ENCODE measurements at regions not wholly inside any gene's neighbourhood (a gene's known extent, or its start where the extent isn't known, plus 50 kb on each side); places are given as distances from the start of the nearest gene placed in this dataset.

- TF ChIP-seq EZH2phosphoT487 (IDR thresholded peaks at IDR 0.05; ENCODE audit: borderline replicate concordance, low read length) (no peak), EZH2 (IDR thresholded peaks at IDR 0.05; ENCODE audit: low read length, unreplicated experiment) (no peak)
- TF ChIP-seq, protein P1, sequence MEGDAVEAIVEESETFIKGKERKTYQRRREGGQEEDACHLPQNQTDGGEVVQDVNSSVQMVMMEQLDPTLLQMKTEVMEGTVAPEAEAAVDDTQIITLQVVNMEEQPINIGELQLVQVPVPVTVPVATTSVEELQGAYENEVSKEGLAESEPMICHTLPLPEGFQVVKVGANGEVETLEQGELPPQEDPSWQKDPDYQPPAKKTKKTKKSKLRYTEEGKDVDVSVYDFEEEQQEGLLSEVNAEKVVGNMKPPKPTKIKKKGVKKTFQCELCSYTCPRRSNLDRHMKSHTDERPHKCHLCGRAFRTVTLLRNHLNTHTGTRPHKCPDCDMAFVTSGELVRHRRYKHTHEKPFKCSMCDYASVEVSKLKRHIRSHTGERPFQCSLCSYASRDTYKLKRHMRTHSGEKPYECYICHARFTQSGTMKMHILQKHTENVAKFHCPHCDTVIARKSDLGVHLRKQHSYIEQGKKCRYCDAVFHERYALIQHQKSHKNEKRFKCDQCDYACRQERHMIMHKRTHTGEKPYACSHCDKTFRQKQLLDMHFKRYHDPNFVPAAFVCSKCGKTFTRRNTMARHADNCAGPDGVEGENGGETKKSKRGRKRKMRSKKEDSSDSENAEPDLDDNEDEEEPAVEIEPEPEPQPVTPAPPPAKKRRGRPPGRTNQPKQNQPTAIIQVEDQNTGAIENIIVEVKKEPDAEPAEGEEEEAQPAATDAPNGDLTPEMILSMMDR (conservative IDR thresholded peaks at IDR 0.05; ENCODE audit: low read depth, low read length) = no peak
- no peaks in the 10 kb centered on the region for H3K9me3 ChIP-seq (ENCODE audit: low read length)
- H3K4me2 ChIP-seq (ENCODE audit: low read length) = no peak overlapping the region
- H3K9ac ChIP-seq (ENCODE audit: low read length) = no peak overlapping the region
- no peak for DNase-seq
- no peak for ATAC-seq
- H3K36me3 ChIP-seq (ENCODE audit: low read depth, low read length) = no peaks in the 10 kb centered on the region
- intact Hi-C loops (cut with micrococcal nuclease) = no loop called here
- H2AFZ ChIP-seq (ENCODE audit: low read length) = no peak overlapping the region
- H3K4me3 ChIP-seq (ENCODE audit: low read length) = no peak overlapping the region
- H3K9me2 ChIP-seq (replicated peaks; ENCODE audit: low read length) = no peaks in the 10 kb centered on the region
- no peaks in the 10 kb centered on the region for H3K27me3 ChIP-seq (ENCODE audit: low read length)
- no peaks in the 10 kb centered on the region for H3K79me2 ChIP-seq (ENCODE audit: low read length)
- H3K27ac ChIP-seq (ENCODE audit: low read length) = no peak overlapping the region
- BruUV-seq (replicated peaks) = no TSS peak
- CTCF ChIA-PET = no interaction called here
- H4K20me1 ChIP-seq (ENCODE audit: low read length) = no peaks in the 10 kb centered on the region
- POLR2A ChIA-PET (ENCODE audit: unreplicated experiment) = no interaction called here
- H3K4me1 ChIP-seq (ENCODE audit: insufficient read depth, low read length) = no peaks in the 10 kb centered on the region
- H3F3A ChIP-seq (ENCODE audit: low read length, unreplicated experiment) = no peaks in the 10 kb centered on the region
These were observed 303.9 kb downstream of the LRATD1 start for GRCh38 chr2:14936426-14936825.

GRCh38 chr2:14937336-14937735 is 304.8 kb downstream of the LRATD1 start:
- intact Hi-C loops (cut with micrococcal nuclease) = no loop called here

DNA sequence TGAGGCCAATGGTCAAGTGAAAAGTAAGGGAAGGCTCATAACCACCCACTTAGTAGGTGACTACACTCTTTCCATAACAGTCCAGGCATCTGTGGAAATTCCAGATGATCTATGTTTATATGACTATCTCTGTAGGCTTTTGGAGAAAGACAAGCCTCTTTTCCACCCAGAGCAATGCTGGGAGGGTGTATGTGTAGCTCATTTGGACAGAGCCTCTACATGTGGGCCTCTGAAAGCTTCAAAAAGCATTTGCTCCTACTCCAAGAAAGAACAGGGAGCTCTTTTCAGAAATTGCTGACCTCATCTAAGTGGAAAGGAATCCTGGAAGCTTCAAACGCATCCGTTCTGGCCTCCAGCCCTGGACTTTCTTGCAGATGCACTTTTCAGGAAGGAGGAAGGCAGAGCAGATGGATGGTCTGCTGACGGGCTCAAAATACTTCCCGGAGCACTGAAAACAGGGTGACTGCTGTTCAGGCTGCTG is 308.7 kb downstream of the LRATD1 start:
- Histone ChIP-seq H4K20me1 (ENCODE audit: low read length) (no peaks in the 10 kb centered on the region), H3K36me3 (ENCODE audit: low read depth, low read length) (no peaks in the 10 kb centered on the region), H3K9ac (ENCODE audit: low read length) (no peak overlapping the region), H3K4me2 (ENCODE audit: low read length) (no peak overlapping the region), H3K27me3 (ENCODE audit: low read length) (no peaks in the 10 kb centered on the region), H3K4me3 (ENCODE audit: low read length) (no peak overlapping the region), H3K79me2 (ENCODE audit: low read length) (no peaks in the 10 kb centered on the region), H3K27ac (ENCODE audit: low read length) (no peak overlapping the region), H3K9me2 (replicated peaks; ENCODE audit: low read length) (no peaks in the 10 kb centered on the region), H3K4me1 (ENCODE audit: insufficient read depth, low read length) (no peaks in the 10 kb centered on the region), H3F3A (ENCODE audit: low read length, unreplicated experiment) (no peaks in the 10 kb centered on the region), H3K9me3 (ENCODE audit: low read length) (no peaks in the 10 kb centered on the region), H2AFZ (ENCODE audit: low read length) (no peak overlapping the region)
- POLR2A ChIA-PET (ENCODE audit: unreplicated experiment) = no interaction called here
- DNase-seq = no peak
- ATAC-seq = no peak
- TF ChIP-seq EZH2phosphoT487 (IDR thresholded peaks at IDR 0.05; ENCODE audit: borderline replicate concordance, low read length) (no peak), EZH2 (IDR thresholded peaks at IDR 0.05; ENCODE audit: low read length, unreplicated experiment) (no peak)
- TF ChIP-seq, protein P1 (conservative IDR thresholded peaks at IDR 0.05; ENCODE audit: low read depth, low read length) = no peak
- BruUV-seq (replicated peaks) = no TSS peak
- CTCF ChIA-PET = no interaction called here
- intact Hi-C loops (cut with micrococcal nuclease) = no loop called here

More at GRCh38 chr2:14937336-14937735, 304.8 kb downstream of the LRATD1 start:
- no peak for DNase-seq
- CTCF ChIA-PET = no interaction called here
- TF ChIP-seq EZH2 (IDR thresholded peaks at IDR 0.05; ENCODE audit: low read length, unreplicated experiment) (no peak), EZH2phosphoT487 (IDR thresholded peaks at IDR 0.05; ENCODE audit: borderline replicate concordance, low read length) (no peak)
- TF ChIP-seq, protein P1 (conservative IDR thresholded peaks at IDR 0.05; ENCODE audit: low read depth, low read length) = no peak
- H3K4me2 ChIP-seq (ENCODE audit: low read length) = no peak overlapping the region
- no peaks in the 10 kb centered on the region for H3K4me1 ChIP-seq (ENCODE audit: insufficient read depth, low read length)
- H3F3A ChIP-seq (ENCODE audit: low read length, unreplicated experiment) = no peaks in the 10 kb centered on the region
- H3K9me2 ChIP-seq (replicated peaks; ENCODE audit: low read length) = no peaks in the 10 kb centered on the region
- no peak overlapping the region for H2AFZ ChIP-seq (ENCODE audit: low read length)
- H4K20me1 ChIP-seq (ENCODE audit: low read length) = no peaks in the 10 kb centered on the region
- H3K36me3 ChIP-seq (ENCODE audit: low read depth, low read length) = no peaks in the 10 kb centered on the region
- no peak overlapping the region for H3K9ac ChIP-seq (ENCODE audit: low read length)
- POLR2A ChIA-PET (ENCODE audit: unreplicated experiment) = no interaction called here
- no peak overlapping the region for H3K27ac ChIP-seq (ENCODE audit: low read length)
- no peak overlapping the region for H3K4me3 ChIP-seq (ENCODE audit: low read length)
- H3K79me2 ChIP-seq (ENCODE audit: low read length) = no peaks in the 10 kb centered on the region
- H3K27me3 ChIP-seq (ENCODE audit: low read length) = no peaks in the 10 kb centered on the region
- H3K9me3 ChIP-seq (ENCODE audit: low read length) = no peaks in the 10 kb centered on the region
- ATAC-seq = no peak
- BruUV-seq (replicated peaks) = no TSS peak

All from PC-3 (cell line).